ENCODE measurements at regions not wholly inside any gene's neighbourhood (a gene's known extent, or its start where the extent isn't known, plus 50 kb on each side); places are given as distances from the start of the nearest gene placed in this dataset.

DNA sequence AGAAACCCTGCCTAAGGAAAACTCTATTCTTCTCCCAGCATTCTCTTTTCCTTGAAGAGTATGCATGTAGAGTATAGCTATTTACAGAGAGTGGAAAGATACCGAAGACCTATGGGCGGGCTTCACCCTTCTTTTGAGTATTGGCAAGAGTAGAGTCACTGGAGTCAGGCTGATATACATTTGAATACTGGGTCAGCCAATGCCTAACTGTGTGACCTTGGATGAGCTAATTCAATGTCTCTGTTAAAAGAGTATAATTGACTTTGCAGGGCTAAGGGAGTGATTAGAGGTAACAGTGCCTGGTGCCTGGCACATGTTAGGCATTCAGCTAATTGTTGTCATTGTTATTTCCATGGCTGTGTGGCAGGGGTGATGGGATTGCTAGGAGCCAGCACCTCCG, 75.6 kb downstream of the TUSC7 start:
- TF ChIP-seq POLR2A (IDR thresholded peaks at IDR 0.05; ENCODE audit: low read length) = no peak
- no peak for TF ChIP-seq GATA1 (IDR thresholded peaks at IDR 0.05; ENCODE audit: low read depth, low read length)
